ENCODE measurements at regions not wholly inside any gene's neighbourhood (a gene's known extent, or its start where the extent isn't known, plus 50 kb on each side); places are given as distances from the start of the nearest gene placed in this dataset.

DNA sequence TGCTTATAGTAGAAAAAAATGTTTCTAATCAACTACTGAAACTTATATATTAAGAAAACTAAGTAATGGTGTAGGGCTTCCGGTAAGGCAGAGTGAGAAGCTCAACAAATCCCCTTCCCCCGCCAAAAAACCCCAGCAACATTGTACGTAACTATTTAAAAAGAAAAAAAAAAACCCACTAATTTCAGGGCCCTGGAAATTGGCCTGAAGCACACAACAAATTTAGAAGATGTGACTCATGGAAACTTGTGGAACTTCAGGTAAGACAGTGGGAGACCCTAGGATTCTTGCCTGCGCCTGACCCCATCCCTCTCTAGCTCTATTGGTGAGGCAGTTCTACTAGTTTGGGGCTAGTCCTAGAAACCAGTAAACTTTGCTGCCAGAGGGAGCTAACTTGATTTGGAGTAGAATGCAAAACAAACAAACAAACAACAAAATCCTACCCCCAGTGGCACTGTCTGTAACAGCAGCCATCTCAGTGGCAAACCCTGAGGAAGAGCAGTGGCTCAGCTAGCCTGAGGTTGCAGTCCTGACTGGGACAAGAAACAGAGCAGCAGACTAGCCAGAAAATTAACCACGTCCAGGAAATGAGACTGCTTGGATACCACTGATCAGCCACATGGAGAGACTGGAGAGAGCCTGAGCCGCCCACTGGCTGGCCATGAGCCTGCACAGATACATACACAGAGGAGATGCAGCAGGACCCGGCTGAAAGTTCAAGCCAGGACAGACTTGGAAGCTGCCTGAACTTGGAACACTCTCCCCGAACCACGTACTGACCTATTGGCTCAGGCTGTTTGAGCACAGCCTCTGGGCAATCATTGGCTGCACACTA is 135.1 kb downstream of the TBXT start:
- no peak overlapping the region for H3K9ac ChIP-seq (ENCODE audit: low read depth in 1 of 2, low read length in 2 of 2)
- 51% methylated on average over 9 of the region's 9 CpGs for WGBS
- no peak for DNase-seq (ENCODE audit: low spot score)

More for the DNA sequence above, 135.1 kb downstream of the TBXT start:
- Histone ChIP-seq H3K36me3 (ENCODE audit: control insufficient read depth in 4 of 4, insufficient read depth in 3 of 4, low read depth in 1 of 4, low read length in 3 of 4) (no peaks in the 10 kb centered on the region), H3K9me3 (ENCODE audit: control insufficient read depth in 4 of 4, low read length in 3 of 4) (no peaks in the 10 kb centered on the region), H3K4me1 (ENCODE audit: control insufficient read depth in 4 of 4, insufficient read depth in 4 of 4, low read length in 3 of 4) (no peaks in the 10 kb centered on the region), H3K27me3 (ENCODE audit: control insufficient read depth in 4 of 4, insufficient read depth in 4 of 4, low read length in 3 of 4) (no peaks in the 10 kb centered on the region), H3K4me3 (ENCODE audit: low read depth in 1 of 3, low read length in 3 of 3) (no peak overlapping the region), H3K27ac (ENCODE audit: low read depth in 1 of 2, low read length in 2 of 2) (no peak overlapping the region)
- TF ChIP-seq, protein P1, sequence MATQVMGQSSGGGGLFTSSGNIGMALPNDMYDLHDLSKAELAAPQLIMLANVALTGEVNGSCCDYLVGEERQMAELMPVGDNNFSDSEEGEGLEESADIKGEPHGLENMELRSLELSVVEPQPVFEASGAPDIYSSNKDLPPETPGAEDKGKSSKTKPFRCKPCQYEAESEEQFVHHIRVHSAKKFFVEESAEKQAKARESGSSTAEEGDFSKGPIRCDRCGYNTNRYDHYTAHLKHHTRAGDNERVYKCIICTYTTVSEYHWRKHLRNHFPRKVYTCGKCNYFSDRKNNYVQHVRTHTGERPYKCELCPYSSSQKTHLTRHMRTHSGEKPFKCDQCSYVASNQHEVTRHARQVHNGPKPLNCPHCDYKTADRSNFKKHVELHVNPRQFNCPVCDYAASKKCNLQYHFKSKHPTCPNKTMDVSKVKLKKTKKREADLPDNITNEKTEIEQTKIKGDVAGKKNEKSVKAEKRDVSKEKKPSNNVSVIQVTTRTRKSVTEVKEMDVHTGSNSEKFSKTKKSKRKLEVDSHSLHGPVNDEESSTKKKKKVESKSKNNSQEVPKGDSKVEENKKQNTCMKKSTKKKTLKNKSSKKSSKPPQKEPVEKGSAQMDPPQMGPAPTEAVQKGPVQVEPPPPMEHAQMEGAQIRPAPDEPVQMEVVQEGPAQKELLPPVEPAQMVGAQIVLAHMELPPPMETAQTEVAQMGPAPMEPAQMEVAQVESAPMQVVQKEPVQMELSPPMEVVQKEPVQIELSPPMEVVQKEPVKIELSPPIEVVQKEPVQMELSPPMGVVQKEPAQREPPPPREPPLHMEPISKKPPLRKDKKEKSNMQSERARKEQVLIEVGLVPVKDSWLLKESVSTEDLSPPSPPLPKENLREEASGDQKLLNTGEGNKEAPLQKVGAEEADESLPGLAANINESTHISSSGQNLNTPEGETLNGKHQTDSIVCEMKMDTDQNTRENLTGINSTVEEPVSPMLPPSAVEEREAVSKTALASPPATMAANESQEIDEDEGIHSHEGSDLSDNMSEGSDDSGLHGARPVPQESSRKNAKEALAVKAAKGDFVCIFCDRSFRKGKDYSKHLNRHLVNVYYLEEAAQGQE (IDR thresholded peaks at IDR 0.05), result no peak
- TF ChIP-seq HNF4A (conservative IDR thresholded peaks at IDR 0.05) (no peak), EGR1 (IDR thresholded peaks at IDR 0.05; ENCODE audit: low read depth in 2 of 2) (no peak), FOXA2 (IDR thresholded peaks at IDR 0.05) (no peak), GABPA (IDR thresholded peaks at IDR 0.05 in 1 of 2, conservative IDR thresholded peaks at IDR 0.05 in 1 of 2) (no peak), TAF1 (conservative IDR thresholded peaks at IDR 0.05) (no peak), HNF4G (IDR thresholded peaks at IDR 0.05) (no peak), FOXA1 (IDR thresholded peaks at IDR 0.05) (no peak), RAD21 (IDR thresholded peaks at IDR 0.05) (peak in 1 of 2 donors; percentile 32), RXRA (IDR thresholded peaks at IDR 0.05) (peak; percentile 13 to 71), JUND (IDR thresholded peaks at IDR 0.05) (no peak), SP1 (IDR thresholded peaks at IDR 0.05) (peak; percentile 8), NR2F2 (IDR thresholded peaks at IDR 0.05) (peak; percentile 36), YY1 (IDR thresholded peaks at IDR 0.05) (no peak)
- TF ChIP-seq, protein P2, sequence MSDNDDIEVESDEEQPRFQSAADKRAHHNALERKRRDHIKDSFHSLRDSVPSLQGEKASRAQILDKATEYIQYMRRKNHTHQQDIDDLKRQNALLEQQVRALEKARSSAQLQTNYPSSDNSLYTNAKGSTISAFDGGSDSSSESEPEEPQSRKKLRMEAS (IDR thresholded peaks at IDR 0.05), result no peak
- TF ChIP-seq, protein P3, sequence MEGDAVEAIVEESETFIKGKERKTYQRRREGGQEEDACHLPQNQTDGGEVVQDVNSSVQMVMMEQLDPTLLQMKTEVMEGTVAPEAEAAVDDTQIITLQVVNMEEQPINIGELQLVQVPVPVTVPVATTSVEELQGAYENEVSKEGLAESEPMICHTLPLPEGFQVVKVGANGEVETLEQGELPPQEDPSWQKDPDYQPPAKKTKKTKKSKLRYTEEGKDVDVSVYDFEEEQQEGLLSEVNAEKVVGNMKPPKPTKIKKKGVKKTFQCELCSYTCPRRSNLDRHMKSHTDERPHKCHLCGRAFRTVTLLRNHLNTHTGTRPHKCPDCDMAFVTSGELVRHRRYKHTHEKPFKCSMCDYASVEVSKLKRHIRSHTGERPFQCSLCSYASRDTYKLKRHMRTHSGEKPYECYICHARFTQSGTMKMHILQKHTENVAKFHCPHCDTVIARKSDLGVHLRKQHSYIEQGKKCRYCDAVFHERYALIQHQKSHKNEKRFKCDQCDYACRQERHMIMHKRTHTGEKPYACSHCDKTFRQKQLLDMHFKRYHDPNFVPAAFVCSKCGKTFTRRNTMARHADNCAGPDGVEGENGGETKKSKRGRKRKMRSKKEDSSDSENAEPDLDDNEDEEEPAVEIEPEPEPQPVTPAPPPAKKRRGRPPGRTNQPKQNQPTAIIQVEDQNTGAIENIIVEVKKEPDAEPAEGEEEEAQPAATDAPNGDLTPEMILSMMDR (IDR thresholded peaks at IDR 0.05; ENCODE audit: low read depth, low read length, missing input control), result no peak
- TF ChIP-seq, protein P4, sequence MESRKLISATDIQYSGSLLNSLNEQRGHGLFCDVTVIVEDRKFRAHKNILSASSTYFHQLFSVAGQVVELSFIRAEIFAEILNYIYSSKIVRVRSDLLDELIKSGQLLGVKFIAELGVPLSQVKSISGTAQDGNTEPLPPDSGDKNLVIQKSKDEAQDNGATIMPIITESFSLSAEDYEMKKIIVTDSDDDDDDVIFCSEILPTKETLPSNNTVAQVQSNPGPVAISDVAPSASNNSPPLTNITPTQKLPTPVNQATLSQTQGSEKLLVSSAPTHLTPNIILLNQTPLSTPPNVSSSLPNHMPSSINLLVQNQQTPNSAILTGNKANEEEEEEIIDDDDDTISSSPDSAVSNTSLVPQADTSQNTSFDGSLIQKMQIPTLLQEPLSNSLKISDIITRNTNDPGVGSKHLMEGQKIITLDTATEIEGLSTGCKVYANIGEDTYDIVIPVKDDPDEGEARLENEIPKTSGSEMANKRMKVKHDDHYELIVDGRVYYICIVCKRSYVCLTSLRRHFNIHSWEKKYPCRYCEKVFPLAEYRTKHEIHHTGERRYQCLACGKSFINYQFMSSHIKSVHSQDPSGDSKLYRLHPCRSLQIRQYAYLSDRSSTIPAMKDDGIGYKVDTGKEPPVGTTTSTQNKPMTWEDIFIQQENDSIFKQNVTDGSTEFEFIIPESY (IDR thresholded peaks at IDR 0.05), result no peak
- TF ChIP-seq, protein P5, sequence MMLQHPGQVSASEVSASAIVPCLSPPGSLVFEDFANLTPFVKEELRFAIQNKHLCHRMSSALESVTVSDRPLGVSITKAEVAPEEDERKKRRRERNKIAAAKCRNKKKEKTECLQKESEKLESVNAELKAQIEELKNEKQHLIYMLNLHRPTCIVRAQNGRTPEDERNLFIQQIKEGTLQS (IDR thresholded peaks at IDR 0.05), result no peak
